Stimulated activated CD8-positive, alpha-beta memory T cell treated with anti-CD3 and anti-CD28 coated beads, Interleukin-7, amount 100 ng/mL, for 24 hours (primary cell): ENCODE measurements at regions not wholly inside any gene's neighbourhood (a gene's known extent, or its start where the extent isn't known, plus 50 kb on each side); places are given as distances from the start of the nearest gene placed in this dataset.

ENCODE experiments used
- DNase-seq: peaks from one replicate; pipeline ENCODE4 v3.0.0-alpha.2; 2020; ENCODE audit warnings: low read depth

GRCh38 chr10:75347186-75347585, 54.4 kb downstream of the ZNF503 start:
- DNase-seq, result no peak

- DNase-seq, result no peak
These were observed 55.8 kb downstream of the ZNF503 start for GRCh38 chr10:75345738-75346137.

- DNase-seq, result no peak
These were observed 57.4 kb downstream of the ZNF503 start for GRCh38 chr10:75344170-75344569.

DNA sequence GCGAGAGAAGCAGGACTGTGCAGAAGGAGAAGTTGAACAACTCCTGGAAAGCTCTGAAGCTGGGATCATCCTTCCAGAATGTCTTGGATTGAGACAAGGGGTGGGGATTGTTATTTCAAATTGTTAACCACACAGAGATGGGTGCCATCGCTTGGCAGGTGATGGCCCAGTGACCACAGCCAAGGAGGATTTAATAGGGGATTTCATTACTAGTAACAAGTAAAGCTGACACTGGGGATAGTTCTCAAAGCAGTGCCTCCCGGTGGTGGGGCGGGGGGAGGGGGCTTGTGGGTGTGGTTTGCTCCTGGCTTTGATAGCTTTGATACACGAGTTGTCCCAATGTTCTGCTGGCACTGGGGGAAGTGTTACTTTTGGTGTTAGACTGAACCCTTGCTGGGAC, 59.2 kb downstream of the ZNF503 start:
- no peak for DNase-seq

GRCh38 chr10:75335983-75336382, 65.6 kb downstream of the ZNF503 start:
- no peak for DNase-seq

GRCh38 chr10:75335191-75335590, 66.4 kb downstream of the ZNF503 start:
- no peak for DNase-seq

GRCh38 chr10:75334720-75335119, 66.8 kb downstream of the ZNF503 start:
- no peak for DNase-seq

- no peak for DNase-seq
These were observed 69.5 kb downstream of the ZNF503 start for GRCh38 chr10:75332081-75332480.

DNA sequence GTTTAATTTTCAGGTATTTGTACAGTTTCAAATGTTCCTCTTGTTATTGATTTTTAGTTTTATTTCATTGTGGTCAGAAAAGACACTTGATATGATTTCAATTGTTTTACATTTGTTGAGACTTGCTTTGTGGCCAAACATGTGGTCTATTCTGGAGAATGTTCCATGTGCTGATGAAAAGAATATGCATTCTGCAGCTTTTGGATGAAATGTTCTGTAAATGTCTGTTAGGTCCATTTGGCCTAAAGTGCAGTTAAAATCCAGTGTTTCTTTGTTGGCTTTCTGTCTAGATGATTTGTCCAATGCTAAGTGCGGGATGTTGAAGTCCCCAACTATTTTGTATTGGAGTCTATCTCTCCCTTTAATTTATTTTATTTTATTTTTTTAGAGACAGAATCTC, 70.5 kb downstream of the ZNF503 start:
- DNase-seq, result no peak

DNA sequence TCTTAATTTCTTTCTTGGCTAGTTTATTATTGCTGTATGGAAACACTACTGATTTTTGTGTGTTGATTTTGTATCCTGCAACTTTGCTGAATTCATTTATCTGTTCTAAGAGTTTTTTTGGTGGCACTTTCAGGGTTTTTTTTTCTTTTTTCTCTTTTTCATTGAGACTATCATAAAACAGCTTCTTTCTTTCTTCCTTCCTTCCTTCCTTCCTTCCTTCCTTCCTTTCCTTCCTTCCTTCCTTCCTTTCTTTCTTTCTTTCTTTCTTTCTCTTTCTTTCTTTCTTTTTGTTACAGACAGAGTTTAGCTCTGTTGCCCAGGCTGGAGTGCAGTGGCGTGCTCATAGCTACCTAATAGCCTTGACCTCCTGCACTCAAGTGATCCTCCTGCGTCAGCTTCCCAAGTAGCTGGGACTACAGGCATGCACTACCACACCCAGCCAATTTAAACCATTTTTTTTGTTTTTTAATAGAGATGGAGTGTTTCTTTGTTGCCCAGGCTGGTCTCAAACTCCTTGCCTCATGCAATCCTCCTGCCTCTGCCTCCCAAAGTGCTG, 72.3 kb downstream of the ZNF503 start:
- DNase-seq, result no peak

DNA sequence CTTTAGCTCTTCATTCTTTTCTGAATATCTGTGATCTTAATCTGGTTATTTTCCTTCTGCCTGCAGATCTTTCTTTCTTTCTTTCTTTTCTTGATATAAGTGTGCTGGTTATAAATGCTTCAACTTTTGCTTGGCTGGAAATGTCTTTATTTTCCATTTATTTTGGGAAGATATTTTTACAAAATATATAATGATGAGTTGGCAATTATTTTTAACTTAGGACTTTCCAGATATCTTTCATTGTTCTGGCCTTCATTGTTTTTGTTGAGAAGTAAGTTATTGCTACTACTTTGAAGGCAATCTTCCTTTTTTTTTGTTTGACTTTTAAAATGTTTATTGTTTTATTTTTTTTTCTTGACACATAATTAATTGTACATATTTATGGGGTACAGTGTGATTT, 75.3 kb downstream of the ZNF503 start:
- no peak for DNase-seq

GRCh38 chr10:75319274-75319673, 82.3 kb downstream of the ZNF503 start:
- no peak for DNase-seq

DNA sequence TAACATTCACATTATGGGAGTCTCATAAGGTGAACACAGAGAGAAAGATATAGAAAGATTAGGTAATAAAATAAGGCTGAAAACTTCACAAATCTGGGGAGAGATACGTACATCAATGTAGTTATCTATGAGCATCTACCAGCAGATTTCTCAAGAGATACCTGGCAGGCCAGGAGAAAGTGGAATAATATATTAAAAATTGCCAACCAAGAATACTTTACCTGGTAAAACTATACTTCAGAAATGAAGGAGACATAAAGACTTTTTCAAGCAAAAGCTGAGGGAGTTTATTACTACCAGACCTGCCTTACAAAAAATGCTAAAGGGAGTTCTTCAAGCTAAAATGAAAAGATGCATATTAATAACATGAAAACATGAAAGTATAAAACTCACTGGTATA, 78.8 kb upstream of the COMTD1 start:
- no peak for DNase-seq

DNA sequence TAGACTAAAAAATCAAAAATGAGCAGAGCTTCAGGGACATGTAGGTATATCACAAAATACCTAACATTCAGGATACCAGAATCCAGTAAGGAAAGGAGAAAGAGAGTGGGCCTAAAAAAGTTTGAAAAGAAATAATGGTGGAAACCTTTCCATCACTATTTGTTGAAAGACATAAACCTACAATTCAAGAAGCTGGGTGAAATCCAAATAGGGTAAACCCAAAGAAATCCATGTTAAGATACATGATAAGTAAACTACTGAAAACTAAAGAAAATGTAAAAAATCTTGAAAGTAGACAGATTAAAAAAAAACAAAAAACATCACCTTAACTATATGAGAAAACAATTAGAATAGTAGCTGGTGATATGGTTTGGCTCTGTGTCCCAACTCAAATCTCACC, 76.7 kb upstream of the COMTD1 start:
- no peak for DNase-seq

DNA sequence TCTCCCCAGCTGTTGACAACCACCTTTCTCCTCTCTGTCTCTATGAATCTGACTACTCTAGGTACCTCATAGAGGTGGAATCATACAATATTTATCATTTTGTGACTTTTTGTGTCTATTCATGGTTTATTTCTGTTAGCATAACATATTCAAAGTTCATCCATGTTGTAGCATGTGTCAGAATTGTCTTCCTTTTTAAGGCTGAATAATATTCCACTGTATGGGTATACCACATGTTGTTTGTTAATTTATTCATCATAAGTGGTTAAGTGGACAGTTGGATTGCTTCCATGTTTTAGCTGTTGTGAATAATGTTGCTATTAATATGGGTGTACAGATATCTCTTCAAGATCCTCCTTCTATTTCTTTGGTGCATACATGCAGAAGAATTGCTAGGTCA, 69.9 kb upstream of the COMTD1 start:
- no peak for DNase-seq

DNA sequence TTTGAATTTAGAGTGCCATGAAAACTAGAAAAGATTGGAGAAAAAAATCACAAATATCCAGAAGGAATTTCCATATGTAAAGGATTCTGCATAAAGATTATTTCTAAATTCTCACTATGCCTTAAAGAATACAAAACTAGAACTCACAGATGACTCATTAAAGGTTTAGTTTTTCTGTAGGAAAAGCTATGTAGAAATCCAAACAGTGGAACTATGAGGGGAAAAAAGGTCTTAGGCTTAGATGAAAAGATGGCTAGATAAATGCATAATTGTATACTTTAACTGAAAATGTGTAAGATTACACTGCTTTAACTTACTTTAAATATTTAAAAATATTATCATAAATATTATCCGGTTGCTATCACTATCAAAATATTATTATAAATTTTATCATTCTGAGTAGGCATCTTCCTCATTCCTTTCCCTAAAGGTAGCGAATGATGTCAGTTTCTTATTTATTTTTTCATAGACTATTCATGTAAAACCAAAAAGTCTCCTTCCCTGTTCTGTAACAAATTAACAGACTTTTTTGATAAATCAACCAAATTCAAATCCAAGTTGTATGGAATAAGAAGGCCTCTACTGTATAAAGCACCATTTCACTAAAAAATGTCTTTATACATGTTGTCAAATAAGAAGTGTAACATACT, 69.1 kb upstream of the COMTD1 start:
- DNase-seq, result no peak

DNA sequence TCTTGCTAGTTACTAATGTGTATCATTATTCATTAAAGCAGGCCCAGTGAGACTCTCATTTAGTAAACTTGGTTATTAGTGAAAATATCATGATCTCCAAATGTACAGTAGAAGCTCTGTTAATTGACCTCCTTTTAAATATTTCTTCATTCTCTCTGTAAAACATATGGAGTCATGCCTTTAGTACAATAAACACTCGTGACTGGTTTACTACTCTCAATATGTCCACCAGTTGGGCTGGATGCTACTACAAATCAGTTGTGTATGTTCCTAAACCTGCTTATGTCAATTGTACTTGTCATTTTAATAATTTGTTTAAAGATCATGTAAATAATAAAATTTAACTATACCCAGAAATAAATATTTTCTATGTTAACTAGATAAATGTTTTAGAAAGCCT, 68.6 kb upstream of the COMTD1 start:
- DNase-seq, result no peak

- DNase-seq, result no peak
These were observed 67.5 kb upstream of the COMTD1 start for GRCh38 chr10:75303045-75303777.

DNA sequence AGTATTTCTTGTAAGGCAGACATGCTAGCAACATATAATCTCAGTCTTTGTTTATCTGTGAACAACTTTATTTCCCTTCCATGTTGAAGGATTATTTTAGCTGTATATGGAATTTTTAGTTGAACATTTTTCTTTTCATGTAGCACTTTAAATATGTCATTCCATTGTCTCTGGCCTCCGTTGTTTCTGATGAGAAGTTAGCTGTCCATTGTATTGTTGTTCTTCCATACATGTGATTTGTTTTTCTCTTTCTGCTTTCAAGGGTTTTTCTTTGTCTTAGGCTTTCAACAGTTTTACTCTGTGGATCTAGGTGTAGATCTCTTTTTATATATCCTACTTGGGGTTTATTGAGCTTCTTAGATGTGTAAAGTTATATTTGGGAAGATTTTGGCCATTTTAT, 66.3 kb upstream of the COMTD1 start:
- no peak for DNase-seq

GRCh38 chr10:75297021-75297599, 61.4 kb upstream of the COMTD1 start:
- no peak for DNase-seq

GRCh38 chr10:75295868-75296441, 60.2 kb upstream of the COMTD1 start:
- no peak for DNase-seq

- peak; percentile 12 for DNase-seq
These were observed 59.3 kb upstream of the COMTD1 start for GRCh38 chr10:75294866-75295701.
